Erythroblast (primary cell): ENCODE measurements at regions not wholly inside any gene's neighbourhood (a gene's known extent, or its start where the extent isn't known, plus 50 kb on each side); places are given as distances from the start of the nearest gene placed in this dataset.

Source experiments
- GATA1 ChIP-seq: IDR thresholded peaks from 2 replicates; pipeline ENCODE4 v1.6.1; 2011; ENCODE audit warnings: low read depth, mild to moderate bottlenecking, control low read depth, low read length, moderate library complexity
- POLR2A ChIP-seq: IDR thresholded peaks from 2 replicates; pipeline ENCODE4 v1.6.1; 2011; ENCODE audit warnings: mild to moderate bottlenecking, low read length

GRCh38 chr10:35913628-35914027 lies 271.5 kb upstream of the FZD8 start:
- TF ChIP-seq POLR2A (no peak), GATA1 (no peak)
